PC-3 (cell line): ENCODE measurements at regions not wholly inside any gene's neighbourhood (a gene's known extent, or its start where the extent isn't known, plus 50 kb on each side); places are given as distances from the start of the nearest gene placed in this dataset.

Experiments
- EZH2 ChIP-seq: fragments of 300-600 bp; sonication (generic); IDR thresholded peaks from one replicate; pipeline ENCODE4 v1.6.1; 2017; ENCODE audit warnings: antibody characterized with exemption, mild to moderate bottlenecking, low read length; ENCODE audit not compliant: unreplicated experiment
- EZH2phosphoT487 ChIP-seq: fragments of 300-600 bp; sonication (generic); IDR thresholded peaks from 2 replicates; pipeline ENCODE4 v1.6.1; 2018; ENCODE audit warnings: mild to moderate bottlenecking, antibody characterized with exemption, low read length, borderline replicate concordance
- TF ChIP-seq, protein P1 (sequence below): fragments of 300-600 bp; sonication (generic); conservative IDR thresholded peaks from 2 replicates; pipeline ENCODE4 v1.5.1; 2017; ENCODE audit warnings: antibody characterized with exemption, low read depth, mild to moderate bottlenecking, low read length

DNA sequence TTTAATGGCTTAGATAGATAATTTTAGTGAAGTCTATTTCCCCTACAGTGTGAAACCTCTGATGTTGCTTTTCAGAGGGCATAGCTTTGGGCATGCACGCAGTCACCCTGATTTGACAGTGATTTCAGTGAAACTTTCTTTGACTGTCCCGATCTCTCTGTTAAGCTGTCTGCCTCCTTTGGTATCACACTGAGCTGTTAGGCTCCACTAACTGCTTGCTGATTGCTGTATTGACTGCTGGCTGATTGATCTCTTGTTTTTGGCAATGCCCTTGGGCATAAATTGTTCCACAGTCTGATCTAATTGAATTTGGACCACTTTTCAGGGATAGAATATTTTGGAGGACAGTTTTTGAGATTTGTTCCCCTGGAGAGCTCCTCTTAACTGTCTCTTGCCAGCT lies 68.5 kb upstream of the CCDC54 start:
- no peak for TF ChIP-seq EZH2phosphoT487
- TF ChIP-seq, protein P1, sequence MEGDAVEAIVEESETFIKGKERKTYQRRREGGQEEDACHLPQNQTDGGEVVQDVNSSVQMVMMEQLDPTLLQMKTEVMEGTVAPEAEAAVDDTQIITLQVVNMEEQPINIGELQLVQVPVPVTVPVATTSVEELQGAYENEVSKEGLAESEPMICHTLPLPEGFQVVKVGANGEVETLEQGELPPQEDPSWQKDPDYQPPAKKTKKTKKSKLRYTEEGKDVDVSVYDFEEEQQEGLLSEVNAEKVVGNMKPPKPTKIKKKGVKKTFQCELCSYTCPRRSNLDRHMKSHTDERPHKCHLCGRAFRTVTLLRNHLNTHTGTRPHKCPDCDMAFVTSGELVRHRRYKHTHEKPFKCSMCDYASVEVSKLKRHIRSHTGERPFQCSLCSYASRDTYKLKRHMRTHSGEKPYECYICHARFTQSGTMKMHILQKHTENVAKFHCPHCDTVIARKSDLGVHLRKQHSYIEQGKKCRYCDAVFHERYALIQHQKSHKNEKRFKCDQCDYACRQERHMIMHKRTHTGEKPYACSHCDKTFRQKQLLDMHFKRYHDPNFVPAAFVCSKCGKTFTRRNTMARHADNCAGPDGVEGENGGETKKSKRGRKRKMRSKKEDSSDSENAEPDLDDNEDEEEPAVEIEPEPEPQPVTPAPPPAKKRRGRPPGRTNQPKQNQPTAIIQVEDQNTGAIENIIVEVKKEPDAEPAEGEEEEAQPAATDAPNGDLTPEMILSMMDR = no peak
- TF ChIP-seq EZH2 = no peak
